ENCODE measurements at regions not wholly inside any gene's neighbourhood (a gene's known extent, or its start where the extent isn't known, plus 50 kb on each side); places are given as distances from the start of the nearest gene placed in this dataset.
"Not testable (repeated sequence)": the region's sequence is repeated elsewhere in the genome, so short reads cannot be mapped to it uniquely, and the experiment has no call there.

DNA sequence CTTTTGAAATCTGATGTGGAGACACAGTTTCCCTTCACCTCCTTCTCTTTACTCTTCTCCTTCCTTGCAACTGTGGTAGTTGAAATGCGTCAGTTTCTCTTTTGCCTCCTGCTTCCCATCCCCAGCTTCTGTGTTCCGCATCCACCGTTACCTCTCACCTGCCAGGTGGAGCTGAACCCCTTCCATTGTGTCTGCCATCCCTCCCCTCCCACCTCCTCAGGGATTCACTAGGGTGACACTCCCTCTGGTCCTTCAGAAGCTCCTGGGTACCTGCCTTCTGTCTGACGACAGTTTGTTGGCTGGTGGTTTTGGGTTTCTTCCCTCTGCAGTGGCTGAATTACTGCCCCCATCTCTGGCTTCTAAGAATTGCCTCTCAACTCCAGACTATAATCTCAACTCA lies 132.1 kb downstream of the SLC24A2 start:
- no peak for DNase-seq (ENCODE audit: low read depth in 2 of 2)

DNA sequence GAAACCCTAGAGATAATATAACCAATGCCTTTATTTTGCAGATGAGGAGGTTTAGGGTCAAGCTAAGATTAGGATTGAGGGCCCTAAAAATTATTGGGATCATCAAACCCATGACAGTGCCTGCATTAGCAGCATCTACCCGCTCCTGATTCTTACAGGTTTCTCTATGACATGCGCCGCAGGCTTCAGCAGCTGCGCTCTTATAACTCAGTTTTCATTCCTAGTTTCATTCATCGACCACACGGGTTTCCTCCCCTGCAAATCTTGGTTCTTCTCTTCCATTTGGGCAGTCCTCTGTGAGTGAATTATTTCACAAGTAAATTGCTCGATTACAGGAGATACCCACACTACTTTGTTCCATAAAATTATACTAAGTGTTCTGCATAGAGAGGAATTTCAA lies 137.2 kb downstream of the SLC24A2 start:
- no peak for DNase-seq (ENCODE audit: low read depth in 2 of 2)

DNA sequence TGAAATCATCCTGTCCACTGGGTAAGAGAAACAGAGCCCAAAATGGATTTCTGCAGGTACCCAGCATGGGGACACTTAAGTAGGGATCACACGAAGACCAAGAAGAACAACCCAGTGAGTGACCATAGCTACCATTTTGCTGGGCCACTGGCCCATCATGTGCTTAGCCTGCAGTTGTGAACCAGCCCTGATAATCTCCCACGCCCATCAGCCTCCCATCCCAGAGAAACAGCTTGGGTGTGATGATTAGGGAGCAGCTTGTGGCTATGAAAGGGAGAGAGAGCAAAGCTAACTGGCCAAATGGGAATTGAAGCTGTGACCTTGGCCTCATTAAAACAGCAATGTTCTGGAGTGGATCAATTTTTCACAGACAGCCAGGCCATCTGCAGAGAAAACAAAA lies 138.5 kb downstream of the SLC24A2 start:
- DNase-seq (ENCODE audit: low read depth in 2 of 2) = no peak

DNA sequence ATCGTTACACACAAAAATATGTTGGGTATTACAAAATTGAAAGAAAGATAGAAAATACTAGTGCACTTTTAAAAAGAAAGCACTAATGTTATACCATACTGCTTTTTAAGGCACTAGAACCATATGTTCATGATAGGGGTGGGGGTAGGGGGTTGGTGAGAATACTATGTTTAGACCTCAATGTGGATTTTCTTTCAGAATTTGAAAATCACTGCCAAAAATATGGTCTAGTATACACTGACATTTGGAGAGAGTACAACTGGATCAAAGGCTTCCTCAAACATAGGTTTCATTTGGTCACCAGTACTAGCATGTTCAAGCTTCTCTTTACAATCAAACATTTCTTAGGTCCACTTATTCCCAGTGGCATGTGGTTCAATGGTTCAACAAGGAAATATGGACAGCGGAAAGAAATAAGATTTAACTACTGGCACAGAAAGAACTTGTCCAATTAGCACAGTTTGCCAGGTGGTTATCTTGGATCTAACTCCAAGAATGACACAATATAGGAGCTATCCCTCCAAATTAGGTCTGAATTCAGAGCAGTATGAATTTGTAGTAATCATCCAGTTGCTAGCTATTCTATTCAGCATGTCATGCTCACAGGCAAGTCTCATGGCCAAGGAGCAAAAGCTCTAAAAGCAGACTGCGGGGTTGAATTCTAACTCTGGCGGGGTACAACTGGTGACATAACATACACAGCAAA lies 139.3 kb downstream of the SLC24A2 start:
- DNase-seq (ENCODE audit: low read depth in 2 of 2) = no peak

DNA sequence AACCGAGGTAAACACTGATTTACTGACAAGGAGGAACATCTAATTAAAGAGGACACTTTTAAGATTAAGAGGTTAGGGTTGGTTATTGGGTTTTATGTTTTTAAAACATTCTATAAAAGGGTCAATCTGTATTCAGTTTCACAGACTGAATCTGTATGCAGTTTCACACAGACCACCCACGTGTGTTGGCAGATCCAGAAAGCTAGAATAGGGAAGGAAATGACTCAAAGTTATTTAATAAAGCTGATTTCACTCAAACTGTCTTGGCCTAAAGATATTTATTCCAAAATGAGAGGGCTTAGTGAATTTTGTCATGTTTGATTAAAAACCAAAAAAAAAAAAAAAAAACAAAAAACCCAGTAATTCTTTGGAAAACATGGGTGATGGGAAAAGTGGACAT lies 140.2 kb downstream of the SLC24A2 start:
- DNase-seq (ENCODE audit: low read depth in 2 of 2) = no peak

DNA sequence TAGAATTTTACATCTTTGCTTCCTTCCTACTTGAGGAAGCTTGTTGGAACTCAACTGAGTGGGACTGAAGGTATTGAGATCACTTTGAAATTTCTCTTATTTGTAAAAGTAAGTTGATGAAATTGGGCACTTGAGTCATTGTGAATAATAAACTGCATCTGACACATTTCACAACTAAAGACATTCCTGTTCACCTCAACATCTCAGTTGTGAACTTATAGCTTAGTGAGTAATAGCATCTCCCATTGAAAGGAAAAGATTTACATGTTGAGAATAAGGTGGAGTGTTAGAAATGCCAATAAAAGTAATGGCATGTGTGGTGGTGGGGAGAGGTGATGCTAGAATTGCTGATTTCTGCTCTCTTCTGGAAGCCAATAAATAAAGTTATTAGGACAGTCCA lies 145.0 kb downstream of the SLC24A2 start:
- no peak for DNase-seq (ENCODE audit: low read depth in 2 of 2)

DNA sequence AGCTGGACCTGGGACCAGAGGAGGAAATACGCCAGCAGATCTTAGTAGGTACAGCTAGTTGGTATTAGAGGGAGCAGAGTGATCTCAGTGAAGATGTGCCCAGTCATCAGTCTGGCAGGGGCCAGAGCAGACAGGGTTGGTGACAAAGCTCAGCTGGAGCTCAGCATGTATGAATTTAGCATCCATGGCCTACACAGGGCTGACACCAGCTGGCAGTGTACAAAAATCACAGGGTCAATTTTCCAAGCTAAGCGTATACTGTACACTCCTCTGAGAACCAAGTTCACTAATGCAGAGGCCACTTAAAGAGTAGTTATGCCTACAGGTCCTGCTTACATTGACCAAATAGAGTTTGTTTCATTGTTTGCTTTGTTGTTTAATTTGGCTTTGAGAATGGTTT lies 146.6 kb downstream of the SLC24A2 start:
- DNase-seq (ENCODE audit: low read depth in 2 of 2) = no peak

DNA sequence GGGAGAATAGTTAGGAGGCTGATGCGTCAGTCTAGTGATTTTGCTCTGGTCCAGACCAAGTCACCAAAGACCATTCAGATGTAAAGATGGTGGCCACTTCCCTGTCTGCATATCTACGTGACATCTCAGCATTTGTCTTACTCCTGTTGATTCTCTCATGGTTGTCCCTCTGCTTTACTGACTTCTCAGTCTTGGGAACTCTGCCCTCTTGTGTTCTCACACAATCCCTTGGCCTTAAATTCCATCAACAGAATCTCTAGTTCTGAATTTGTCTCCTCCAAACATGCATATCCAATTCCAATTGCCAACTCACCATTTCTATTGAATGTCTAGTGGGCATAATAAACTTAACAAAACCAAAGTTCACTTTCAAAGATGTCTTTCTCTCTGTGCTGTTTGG lies 147.8 kb downstream of the SLC24A2 start:
- DNase-seq (ENCODE audit: low read depth in 2 of 2) = no peak

DNA sequence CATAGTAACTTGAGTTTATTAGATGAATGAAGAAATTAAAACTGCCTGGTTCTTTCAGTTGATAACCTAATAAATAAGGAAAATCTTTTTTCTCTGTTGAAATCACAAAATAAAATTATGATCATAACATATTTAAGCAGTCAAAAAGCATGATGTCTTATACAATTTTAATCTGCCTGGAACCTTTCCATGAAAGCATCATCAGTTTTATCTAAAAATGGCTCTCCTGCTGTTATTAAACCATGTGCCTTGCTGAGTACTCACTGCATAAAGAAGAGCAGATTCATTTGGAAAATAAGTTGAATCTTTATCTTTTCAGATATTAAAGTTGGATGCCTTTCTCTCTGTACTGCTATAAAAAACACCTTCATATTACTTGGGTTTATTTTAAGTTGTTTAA lies 148.8 kb downstream of the SLC24A2 start:
- DNase-seq (ENCODE audit: low read depth in 2 of 2) = no peak

DNA sequence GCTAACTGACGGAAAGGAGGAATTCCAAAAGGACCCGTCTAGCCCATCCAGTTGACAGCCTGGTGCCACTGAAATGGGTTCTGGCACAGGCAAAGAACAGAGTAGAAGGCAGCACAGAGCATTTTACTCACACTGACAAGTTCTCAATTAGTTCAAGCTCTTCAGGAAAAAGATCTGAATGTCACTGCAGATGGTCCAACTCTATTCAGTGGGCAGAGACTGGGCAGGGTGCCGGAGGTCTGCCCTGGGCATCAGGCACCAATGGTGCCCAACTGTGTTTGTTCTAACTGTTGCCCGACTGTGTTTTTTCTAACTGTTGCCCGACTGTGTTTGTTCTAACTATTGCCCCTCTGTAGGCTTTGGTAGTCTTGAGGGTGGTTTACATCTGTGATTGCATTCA lies 151.8 kb downstream of the SLC24A2 start:
- no peak for DNase-seq (ENCODE audit: low read depth in 2 of 2)

DNA sequence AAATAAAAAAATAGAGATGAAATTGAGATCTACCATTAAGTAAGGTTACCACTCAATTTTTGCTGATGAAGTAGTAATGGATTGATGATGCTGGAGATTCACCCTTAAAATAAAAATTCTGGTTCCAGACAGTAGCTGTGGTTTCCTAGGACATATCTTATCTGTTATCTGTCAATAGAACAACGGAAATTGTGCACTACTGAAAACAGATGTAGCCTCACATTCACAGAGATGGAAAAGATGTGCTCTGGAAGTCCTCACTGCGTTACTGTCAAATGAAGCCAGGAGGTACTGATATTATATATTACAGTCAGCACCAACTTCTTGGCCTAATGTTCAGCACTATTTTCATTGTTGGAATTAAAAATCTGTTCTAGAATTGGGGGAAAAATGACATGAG lies 154.0 kb downstream of the SLC24A2 start:
- no peak for DNase-seq (ENCODE audit: low read depth in 2 of 2)

DNA sequence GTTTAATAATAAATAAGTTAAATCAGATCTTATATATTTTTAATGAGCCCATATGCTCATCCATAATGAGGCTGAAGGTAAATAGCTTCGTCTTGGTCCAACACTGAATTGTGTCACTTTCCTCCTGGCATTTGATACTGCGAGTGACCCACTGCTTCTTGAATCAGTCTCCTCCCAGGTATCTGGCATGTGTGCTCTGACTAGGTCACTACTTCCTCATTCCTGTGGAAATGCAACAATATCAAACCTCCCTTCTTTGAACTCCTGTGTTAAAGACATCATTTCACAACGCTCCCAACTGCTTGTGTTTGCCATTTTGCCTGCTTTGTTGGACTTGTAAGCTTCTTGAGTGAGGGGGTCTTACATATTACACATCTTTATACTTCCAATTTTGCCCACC lies 157.7 kb downstream of the SLC24A2 start:
- DNase-seq (ENCODE audit: low read depth in 2 of 2) = no peak

DNA sequence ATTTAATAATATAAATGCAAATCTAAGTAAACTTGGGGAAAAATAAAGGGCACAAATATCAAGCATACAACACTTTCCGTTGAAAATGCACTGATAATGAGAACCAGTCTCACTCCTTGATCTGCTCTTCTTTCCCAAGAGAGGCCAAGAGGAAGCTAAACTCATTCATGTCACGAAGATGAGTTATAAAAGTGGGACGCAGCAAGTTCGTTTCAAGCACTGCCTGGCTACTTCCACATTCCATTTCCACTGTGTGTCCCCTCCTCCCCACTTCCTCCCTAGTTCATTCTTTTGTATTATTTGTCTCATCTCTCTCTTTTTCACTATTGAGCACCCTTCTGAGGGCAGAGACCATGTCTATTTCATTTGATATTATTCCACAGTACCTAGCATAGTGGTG lies 158.1 kb downstream of the SLC24A2 start:
- no peak for DNase-seq (ENCODE audit: low read depth in 2 of 2)

DNA sequence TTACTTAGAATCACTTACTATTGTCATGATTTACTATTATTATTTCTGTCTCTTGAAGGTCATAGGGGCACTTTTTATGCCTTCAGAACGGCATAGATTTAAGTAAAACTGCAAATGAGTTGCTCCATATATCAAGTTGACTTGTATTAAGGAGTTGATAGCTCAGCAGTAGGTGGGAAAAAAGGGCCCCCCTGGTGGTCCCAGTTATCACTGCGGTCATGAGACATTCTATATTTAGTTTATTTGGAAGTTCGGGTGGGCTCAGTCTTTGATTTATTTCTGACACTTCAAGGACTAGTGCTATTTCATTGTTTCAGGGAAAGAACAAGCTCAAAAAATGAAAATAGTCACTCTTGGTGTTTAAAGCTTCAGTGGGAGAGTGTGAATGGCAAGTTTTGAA lies 159.3 kb downstream of the SLC24A2 start:
- no peak for DNase-seq (ENCODE audit: low read depth in 2 of 2)

DNA sequence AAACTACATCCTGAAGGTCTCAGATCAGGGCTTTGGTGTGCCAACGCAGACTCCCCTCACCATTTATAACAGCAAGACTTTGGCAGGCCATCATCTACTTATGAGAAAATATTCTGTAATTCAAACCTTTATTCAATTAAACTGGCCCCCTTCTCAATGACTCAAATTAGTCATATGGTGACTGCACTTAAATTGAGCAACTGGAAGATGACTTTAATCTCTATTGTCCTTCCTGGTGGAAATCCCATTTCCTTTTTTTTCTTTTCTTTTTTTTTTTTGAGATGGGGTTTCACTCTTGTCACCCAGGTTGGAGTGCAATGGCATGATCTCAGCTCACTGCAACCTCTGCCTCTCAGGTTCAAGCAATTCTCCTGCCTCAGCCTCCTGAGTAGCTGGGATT lies 163.4 kb downstream of the SLC24A2 start:
- DNase-seq (ENCODE audit: low read depth in 2 of 2) = not testable (repeated sequence)

DNA sequence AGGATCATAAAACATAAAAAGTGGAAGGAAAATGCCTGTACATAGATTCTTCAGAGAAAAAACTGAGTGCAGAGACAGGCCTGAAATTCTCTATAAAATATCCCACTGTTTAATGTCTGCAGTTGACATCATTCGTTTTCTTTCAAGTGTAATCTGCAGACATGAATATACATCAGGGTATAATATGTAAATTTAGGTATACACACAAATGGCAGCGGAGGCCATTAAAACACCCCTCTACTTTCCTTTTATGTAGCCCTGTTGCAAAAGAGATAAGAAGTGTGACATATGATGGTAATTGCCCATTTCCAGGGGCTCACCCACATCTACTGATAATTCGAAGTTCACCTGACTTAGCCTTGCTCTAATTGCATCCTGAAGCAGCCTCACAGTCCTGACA lies 164.3 kb downstream of the SLC24A2 start:
- no peak for DNase-seq (ENCODE audit: low read depth in 2 of 2)

DNA sequence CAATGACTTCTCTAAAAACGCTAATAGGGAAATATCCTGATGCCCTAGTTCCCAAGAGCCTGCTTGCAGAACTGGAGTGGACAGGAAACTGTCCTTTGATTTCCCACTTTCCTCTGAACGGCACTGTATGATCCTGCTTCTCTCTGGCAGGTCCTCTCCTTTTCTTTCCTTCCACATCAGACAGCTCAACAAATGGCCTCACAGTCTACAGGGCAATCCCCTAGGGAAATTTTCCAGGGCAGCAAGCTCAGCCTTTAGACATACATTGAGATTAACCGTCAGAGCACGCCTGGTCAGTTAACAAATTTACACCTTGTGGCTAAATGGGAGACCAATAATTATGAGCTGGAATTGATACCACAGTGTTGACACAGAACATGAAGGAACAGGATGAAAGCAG lies 164.9 kb downstream of the SLC24A2 start:
- DNase-seq (ENCODE audit: low read depth in 2 of 2) = no peak

DNA sequence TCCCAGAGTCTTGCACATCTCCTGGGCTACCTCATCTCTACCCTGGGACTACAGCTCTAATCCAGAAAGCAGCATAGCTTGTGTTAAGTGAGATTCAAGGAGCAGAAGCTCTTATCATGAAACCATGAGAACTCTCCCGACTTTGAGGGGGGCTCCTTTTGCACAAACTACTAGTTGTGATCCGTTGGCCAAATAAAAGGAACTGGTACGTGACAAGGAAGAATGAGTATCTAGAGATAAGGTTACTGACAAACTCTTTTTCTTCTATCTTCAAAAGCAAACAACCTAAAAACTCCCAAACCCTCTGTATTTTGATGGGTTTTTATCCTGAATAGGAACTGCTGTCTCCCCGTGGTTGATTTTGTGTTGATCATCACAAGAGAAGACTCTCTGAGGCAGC lies 168.5 kb downstream of the SLC24A2 start:
- no peak for DNase-seq (ENCODE audit: low read depth in 2 of 2)

DNA sequence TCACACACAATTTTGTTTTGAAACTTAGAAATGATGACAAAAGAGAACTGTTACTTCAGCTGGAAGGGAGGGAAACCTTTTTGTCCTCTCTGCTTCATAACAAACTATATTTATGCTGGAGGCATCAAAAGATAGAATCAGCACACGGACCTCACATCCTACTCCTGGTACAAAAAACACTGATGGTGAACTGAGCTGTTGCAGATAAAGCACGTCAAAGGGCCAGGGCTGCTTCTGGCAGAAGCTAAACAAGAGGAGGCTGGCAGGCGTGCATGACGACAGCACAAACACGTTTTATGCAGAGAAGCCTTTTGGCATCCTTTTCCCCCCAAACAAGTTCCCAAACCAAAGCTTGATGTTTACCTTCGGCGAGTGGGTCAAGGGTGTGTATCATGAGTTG lies 169.6 kb downstream of the SLC24A2 start:
- no peak for DNase-seq (ENCODE audit: low read depth in 2 of 2)

DNA sequence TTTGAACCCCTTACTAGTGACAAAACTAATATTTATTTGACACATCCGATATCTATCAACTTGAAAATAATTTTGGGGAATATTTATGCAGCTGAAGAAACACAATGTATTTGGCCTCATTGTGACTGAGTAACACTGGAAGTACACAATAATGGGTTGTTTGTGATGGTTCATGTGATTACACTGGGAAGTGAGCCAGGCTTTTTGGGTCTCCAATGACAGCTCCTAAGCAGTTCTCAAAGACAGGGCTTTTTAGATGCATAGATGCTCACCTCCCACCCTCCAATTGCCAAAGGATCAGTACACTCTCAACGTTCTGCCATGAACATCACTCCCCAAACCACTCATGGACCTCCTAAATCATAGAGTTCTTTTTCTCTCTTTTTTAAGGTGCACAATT lies 170.0 kb downstream of the SLC24A2 start:
- no peak for DNase-seq (ENCODE audit: low read depth in 2 of 2)

DNA sequence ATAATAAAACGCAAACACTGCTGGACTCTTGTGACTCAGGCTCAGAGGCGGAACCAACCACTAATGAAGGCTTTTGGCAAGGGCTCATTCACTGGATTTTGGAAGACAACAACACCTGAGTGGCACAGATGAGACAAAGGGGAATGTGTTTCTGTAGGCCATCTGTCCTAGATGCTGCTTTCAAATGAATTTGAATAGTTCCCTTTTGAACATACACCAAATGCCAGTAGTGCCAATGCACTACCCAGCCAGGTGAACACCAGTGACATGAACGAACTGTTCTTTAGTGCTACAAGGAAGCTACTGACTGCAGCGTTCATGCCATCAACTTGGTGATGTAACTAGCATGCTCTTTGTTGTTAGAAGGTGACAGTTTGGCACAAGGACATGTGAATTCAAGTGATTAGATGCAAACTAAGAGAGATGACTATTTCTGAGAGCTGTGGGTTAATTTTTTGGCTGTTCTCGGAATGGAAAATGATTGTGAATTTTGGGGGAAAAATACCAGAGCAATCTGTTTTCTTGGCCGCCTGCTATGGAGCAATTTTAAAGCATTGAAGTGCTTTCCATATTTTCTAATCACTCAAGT lies 173.7 kb downstream of the SLC24A2 start:
- no peak for DNase-seq (ENCODE audit: low read depth in 2 of 2)

DNA sequence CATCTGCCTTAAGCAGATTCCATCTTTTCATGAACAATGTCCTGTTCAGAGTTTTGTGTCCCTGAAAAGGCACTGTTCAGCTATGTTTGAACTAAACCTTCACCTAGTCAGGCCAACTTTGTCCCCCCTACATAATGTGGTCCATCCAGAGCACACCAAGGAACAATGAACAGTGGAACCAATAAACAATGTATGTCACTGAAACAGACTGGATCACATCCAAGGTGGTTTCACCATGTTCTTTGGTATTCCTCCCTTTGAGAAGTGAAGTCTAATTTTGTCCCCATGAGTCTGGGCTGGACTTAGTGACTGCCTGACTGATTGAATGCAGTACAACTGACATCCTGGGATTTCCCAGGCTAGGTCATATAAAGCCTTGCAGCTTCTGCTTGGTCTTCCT lies 174.5 kb downstream of the SLC24A2 start:
- no peak for DNase-seq (ENCODE audit: low read depth in 2 of 2)

DNA sequence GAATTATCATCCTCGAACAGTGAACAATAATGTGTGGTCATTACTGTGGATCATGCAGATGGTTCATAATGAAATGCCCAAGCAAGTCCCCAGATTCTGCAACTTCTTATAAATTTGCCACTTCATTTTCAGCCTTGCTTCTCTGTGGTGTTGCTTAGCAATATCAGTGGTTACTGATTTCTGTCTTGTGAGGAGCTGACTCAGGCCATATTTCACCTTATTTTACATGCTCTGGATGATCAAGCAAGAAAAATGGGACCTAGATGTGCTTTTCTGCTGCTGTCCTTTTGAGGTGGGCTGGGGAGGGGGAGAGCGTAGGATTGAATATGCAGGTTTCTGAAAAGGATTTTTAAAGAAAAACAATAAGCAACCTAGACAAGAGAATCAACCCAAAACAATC lies 188.3 kb downstream of the SLC24A2 start:
- DNase-seq (ENCODE audit: low read depth in 2 of 2) = no peak

DNA sequence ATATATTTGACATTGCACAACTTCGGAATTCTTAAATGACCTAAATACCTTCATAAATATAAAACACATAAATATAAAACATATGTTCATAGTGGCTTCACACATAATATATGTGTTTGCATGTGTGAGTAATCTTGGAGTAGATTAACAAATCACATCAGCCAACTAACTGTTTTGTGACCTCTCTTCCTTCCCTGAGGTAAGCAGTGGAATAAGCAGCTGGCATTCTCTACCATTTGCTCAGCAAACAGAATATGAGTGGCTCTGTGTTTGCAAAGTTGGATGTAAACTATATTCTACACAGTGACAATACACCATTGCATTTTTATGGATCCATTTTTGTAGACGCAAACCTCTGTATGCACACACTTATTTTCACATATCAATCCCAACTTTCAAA lies 189.9 kb downstream of the ACER2 start:
- DNase-seq (ENCODE audit: low read depth in 2 of 2) = no peak
